AG04449 (cell line): ENCODE measurements at regions not wholly inside any gene's neighbourhood (a gene's known extent, or its start where the extent isn't known, plus 50 kb on each side); places are given as distances from the start of the nearest gene placed in this dataset.

Experiments
- CTCF ChIA-PET: fragments of 350-600 bp; formaldehyde crosslinking; extraction: SDS; loops from one replicate; lab custom pipeline; 2021; ENCODE audit warnings: antibody characterized with exemption; lab: Yijun Ruan, JAX
- POLR2A ChIA-PET: fragments of 400-600, 350-600 bp; formaldehyde crosslinking; extraction: SDS; loops from one replicate; lab custom pipeline; 2020; ENCODE audit warnings: antibody characterized with exemption, inconsistent platforms; lab: Yijun Ruan, JAX
- DNase-seq: peaks from one replicate; pipeline ENCODE4 v3.0.0-alpha.2; 2010; ENCODE audit warnings: low read depth, low spot score
- H3K4me3 ChIP-seq: 2 replicates; pipeline ENCODE4 v1.5.1; 2011; ENCODE audit warnings: low read depth, mild to moderate bottlenecking, control low read depth, low read length
- TF ChIP-seq, protein P1 (sequence below): IDR thresholded peaks from one replicate; pipeline ENCODE4 v1.5.1; 2011; ENCODE audit warnings: mild to moderate bottlenecking, moderate library complexity, low read length, control low read depth, inconsistent platforms; ENCODE audit not compliant: insufficient read depth; ENCODE audit errors: missing control alignments

DNA sequence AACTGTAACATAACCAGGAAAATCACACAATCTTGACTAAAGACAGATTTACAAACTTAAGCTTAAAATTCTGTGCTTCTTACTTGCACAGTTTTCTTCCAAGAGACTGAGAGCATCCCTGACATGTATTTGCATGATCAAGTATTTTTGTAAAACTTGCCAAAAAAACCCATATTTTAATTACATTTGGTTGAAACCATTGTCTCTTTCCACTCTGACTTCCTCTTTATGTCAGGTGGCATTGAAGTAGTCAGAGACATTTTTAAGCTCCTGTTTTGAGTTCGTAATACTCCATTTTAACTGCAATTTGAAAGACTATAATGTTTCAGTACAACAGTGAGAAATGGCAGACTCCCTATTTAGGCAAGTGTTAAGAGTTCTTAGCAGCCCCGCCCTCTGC is 103.6 kb downstream of the ATXN7L3B start:
- no peak overlapping the region for H3K4me3 ChIP-seq
- ChIA-PET POLR2A (no interaction called here), CTCF (no interaction called here)
- DNase-seq = no peak
- TF ChIP-seq, protein P1, sequence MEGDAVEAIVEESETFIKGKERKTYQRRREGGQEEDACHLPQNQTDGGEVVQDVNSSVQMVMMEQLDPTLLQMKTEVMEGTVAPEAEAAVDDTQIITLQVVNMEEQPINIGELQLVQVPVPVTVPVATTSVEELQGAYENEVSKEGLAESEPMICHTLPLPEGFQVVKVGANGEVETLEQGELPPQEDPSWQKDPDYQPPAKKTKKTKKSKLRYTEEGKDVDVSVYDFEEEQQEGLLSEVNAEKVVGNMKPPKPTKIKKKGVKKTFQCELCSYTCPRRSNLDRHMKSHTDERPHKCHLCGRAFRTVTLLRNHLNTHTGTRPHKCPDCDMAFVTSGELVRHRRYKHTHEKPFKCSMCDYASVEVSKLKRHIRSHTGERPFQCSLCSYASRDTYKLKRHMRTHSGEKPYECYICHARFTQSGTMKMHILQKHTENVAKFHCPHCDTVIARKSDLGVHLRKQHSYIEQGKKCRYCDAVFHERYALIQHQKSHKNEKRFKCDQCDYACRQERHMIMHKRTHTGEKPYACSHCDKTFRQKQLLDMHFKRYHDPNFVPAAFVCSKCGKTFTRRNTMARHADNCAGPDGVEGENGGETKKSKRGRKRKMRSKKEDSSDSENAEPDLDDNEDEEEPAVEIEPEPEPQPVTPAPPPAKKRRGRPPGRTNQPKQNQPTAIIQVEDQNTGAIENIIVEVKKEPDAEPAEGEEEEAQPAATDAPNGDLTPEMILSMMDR = no peak

DNA sequence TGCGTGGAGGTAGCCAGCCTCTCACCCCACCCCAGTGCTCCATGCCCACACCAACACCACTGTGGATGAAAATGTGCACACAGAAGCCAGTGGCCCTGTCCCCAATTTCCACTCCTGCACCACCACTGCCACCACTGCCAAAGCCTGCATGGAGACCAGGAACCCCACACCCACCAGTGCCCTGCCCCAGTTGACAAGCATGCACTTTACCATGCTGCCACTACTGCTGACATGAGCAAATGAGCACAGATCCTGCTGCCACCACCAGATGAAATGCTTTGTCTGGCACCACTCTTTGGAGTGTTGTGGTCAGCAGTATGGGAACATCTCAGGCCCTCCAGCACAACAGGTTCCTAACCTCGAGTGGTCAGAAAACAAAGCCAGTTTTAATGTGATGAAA is 104.1 kb downstream of the ATXN7L3B start:
- ChIA-PET POLR2A (no interaction called here), CTCF (no interaction called here)
- TF ChIP-seq, protein P1 = no peak

DNA sequence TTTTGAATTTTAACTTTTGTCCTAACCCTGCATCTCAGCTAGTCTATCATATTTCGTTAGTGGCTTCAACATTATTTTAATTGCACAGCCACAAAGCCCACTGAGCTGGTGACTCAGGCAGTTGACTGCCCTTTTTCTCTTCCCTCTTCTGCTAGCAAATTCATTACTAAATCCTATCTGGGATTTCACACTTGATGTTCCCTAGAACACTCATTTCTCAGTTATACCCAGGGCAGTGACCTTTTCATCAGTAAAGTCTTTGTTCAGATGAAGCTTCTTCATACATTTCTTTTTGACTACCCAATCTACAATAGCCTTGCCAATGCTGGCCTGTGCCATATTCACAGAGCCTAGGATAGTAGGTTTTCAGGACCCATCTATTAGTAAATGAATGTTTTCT is 107.0 kb downstream of the ATXN7L3B start:
- ChIA-PET CTCF (no interaction called here), POLR2A (no interaction called here)
- no peak for DNase-seq
- no peak overlapping the region for H3K4me3 ChIP-seq
- TF ChIP-seq, protein P1 = no peak

More for the DNA sequence above, 104.1 kb downstream of the ATXN7L3B start:
- no peak overlapping the region for H3K4me3 ChIP-seq
- DNase-seq = no peak

DNA sequence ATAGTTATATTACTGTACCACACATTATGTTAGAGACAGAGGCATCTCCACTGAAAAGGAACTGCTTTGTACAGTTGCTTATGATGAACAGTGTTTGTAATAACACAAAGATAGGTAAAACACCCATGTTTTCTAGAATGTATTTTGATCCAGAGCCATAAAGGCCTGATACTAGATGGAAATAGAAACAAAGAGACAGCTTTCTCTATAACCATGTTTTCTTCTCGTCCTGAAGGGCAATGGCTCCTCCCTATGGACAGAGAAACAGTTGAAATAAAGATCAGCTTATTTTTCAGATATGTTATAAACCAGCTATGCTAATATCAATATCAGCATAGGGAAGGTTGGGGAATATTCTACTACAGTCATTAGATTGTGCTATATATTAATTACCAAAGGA is 109.2 kb downstream of the ATXN7L3B start:
- DNase-seq = no peak
- ChIA-PET CTCF (interaction anchor here (1.0 kb wide), 1 partner anchor 240 kb away, joined by 3 read pairs; no protein-coding TSS in a partner anchor), POLR2A (no interaction called here)
- H3K4me3 ChIP-seq = no peak overlapping the region
- TF ChIP-seq, protein P1 = no peak

DNA sequence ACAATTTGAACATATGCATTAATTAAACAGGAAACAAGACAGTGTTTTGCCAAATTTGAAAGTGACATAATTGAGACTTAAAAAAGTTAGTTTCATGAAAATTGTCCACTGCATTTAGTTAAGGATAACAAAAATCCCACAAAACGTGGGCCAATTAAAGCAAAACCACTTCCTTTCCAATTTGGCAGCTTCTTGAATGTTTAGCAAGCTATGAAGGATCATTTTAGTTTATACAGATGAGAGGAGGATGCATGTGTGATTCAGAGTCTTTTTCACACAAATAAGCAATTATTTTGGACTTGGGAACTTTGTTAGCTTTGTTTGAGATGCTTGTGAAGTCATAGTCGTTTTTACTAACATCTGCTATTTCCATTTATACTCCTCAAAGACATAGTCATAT is 109.6 kb downstream of the ATXN7L3B start:
- CTCF ChIA-PET = interaction anchor here (1.0 kb wide), 1 partner anchor 240 kb away, joined by 3 read pairs; no protein-coding TSS in a partner anchor

DNA sequence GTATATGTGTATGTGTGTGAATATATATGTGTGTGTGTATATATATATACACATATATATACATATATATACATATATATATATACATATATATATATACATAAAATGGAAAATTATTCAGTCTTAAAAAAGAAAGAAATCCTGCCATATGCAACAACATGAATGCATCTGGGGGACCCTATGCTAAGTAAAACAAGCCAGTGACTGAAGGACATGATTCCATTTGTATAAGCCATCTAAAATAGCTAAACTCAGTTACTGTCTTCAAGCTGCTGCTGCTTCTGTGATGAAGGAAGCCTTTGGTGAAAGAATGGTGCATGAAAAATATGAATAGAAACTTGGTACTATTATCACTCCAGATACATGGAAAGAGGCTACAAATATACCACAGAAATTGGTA is 118.6 kb downstream of the ATXN7L3B start:
- ChIA-PET CTCF (no interaction called here), POLR2A (no interaction called here)
- H3K4me3 ChIP-seq = no peak overlapping the region
- TF ChIP-seq, protein P1 = no peak
- no peak for DNase-seq

More for the DNA sequence above, 109.6 kb downstream of the ATXN7L3B start:
- POLR2A ChIA-PET = no interaction called here
- no peak overlapping the region for H3K4me3 ChIP-seq
- TF ChIP-seq, protein P1 = no peak
- DNase-seq = no peak
